Stimulated activated CD8-positive, alpha-beta memory T cell treated with anti-CD3 and anti-CD28 coated beads, Interleukin-7, amount 100 ng/mL, for 4 hours (primary cell): ENCODE measurements at regions not wholly inside any gene's neighbourhood (a gene's known extent, or its start where the extent isn't known, plus 50 kb on each side); places are given as distances from the start of the nearest gene placed in this dataset.
"Not testable (repeated sequence)": the region's sequence is repeated elsewhere in the genome, so short reads cannot be mapped to it uniquely, and the experiment has no call there.

ENCODE experiments used
- DNase-seq, 2 donors: peaks; one replicate each; pipeline ENCODE4 v3.0.0-alpha.2; 2020; ENCODE audit warnings: low read depth in 2 of 2

GRCh38 chr6:8844968-8845367 lies 409.6 kb upstream of the SLC35B3 start:
- no peak for DNase-seq

DNA sequence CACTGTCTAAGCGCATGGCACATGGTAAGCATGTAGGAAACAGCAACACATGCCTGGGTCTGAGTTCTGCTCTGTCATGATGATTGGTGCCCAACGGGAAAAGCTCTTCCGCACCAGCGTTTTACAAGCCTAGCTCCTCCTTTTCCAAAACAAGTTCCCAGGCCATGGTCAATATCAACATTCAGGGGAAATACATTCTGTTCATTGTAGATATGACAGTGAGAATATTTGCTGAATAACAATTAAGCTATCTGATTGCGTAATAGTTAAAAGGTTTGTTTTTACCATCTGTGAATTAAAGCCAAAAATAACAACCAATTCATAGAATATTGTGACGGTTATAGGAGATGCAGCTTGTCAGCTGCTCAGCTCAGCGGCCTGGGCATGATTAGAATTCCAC lies 404.3 kb upstream of the SLC35B3 start:
- no peak for DNase-seq

DNA sequence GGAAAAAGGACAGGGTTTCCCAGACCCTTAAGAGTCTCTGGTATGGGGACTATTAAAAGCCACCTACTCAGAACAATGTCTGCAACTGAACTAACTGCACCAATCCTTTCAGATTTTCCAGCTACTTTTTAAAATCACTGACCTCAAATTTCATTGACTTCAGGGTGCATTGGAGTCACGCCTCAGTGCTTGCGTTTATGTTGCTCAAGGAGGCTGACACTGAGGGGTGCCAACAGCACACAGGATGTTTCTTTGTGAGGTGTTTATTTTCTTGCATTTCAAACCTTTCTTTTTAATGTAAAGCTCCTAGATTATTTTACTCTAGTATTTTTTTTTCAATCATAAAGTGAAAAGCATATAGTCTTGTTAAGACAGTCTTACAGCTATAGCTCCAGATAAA lies 402.0 kb upstream of the SLC35B3 start:
- DNase-seq: no peak

GRCh38 chr6:8832695-8833094 lies 397.4 kb upstream of the SLC35B3 start:
- DNase-seq: not testable (repeated sequence)

DNA sequence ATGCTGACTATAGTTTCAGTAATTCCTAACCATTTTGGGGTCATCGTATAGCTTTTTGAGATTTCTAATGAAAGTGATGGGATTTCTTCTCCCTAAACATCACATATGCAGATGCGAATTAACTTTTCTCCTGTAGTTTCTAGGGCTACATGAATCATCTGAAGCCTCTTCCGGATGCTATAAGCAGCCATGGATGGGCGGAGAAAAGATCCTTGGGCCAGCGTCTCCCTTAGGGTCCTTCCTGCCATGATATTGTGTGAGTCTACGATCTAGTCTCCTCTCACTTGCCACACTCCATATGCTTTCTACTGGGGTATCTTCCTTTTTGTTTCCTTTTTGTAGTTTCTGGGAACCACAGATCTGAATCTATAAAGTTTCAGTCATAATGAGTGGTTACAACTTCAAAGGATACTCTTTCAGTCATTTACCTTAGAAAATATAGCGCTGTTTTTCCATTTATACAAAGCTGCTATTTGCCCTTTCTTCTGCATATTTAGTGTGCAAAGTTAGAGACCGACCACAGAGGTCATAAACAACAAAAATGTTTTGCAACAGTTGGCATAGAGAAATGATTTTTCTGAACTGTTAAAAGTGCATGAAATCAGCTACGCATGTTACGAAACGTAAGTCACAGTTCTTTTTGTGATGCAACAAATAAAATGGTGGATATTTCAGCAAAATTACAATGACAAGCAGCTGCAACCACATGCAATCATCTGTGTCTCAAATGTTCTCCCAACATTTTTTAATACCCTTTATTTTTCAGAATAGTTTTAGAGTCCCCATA lies 396.2 kb upstream of the SLC35B3 start:
- DNase-seq: no peak

GRCh38 chr6:8830794-8831193 lies 395.4 kb upstream of the SLC35B3 start:
- no peak for DNase-seq

DNA sequence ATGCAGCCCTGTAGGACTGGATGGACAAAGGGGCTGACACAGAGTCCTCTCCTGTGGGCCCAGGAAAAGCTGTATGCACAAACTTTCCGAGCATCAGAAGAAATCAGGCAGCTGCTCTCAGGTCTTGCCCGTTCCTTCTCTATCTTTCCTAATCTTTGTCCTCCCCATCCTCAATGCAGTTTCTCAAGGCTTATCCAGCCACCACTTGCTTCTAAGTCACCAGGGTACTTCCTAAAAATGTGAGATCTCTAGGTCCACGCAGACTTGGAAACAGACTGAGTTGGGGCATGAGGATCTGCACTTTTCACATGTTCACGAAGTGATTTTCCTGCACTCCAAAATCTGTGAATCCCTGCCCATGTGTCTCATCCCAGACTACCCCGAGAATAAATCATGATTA lies 394.5 kb upstream of the SLC35B3 start:
- DNase-seq: no peak

DNA sequence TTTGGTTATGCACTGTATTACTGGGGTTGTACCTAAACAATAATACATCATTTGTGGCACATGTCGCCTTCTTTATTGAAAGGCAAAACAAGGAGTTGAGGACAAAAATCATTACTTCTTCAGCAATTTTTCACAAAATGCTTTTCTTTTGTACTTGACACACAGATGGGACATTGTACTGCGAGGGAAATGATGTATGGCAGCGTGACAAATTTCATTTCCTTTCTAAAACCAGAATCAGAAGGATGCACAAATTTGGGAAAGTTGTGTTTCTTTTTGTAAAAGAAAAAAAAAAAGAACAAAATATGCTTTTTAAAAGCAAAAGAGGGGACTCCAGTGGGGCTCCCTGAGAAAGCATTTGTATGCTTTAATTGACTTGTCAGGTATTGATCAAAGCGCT lies 394.0 kb upstream of the SLC35B3 start:
- no peak for DNase-seq

GRCh38 chr6:8828376-8828775 lies 393.0 kb upstream of the SLC35B3 start:
- no peak for DNase-seq

GRCh38 chr6:8825726-8826125 lies 390.4 kb upstream of the SLC35B3 start:
- DNase-seq: no peak

DNA sequence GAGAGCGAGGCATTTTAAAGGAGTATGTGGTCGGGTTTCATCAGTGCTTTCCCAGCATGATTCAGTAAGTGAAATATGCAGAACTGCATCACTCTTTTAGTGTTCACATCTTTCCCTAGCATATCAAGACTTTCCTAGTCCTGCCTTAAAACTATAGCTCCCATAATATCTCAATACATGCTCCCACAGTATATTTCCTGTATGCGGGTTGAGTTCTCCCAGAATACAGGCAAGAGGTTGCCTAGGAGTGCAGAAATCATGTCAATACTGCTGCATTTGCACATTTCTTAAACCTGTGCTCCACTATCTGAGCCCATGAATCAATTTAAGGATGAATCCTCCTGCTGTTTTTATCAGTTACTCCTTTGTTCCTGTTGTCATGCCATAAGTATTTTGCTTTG lies 386.6 kb upstream of the SLC35B3 start:
- DNase-seq: no peak

- no peak for DNase-seq
These were observed 385.0 kb upstream of the SLC35B3 start for GRCh38 chr6:8820313-8820712.

- DNase-seq: no peak
These were observed 384.1 kb upstream of the SLC35B3 start for GRCh38 chr6:8819446-8819845.

DNA sequence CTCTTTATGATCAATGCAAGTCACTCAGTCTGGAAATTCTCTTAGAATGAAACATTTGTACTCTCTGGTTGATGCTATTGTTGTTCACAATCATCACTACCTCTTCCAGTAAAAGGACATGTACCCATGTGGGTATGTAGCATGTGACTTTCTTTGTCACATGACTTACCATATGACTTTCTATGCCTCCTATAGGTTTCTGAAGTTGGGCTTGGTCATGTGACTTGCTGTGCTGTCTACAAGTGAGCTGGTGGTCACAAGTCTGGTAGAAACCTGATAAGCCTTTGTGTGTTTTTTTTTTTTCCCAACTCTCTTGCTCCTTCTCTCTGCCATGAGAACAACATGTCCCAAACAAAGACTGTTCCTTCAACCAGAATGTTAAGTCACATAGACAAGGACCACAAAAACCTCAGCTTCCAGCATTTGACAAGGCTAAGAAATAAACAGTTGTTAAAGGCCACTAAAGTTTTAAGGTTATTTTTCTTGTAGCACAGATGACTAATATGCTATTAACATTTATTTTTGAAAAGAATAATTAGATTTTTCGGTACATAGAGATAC lies 379.2 kb upstream of the SLC35B3 start:
- no peak for DNase-seq

- no peak for DNase-seq
These were observed 375.0 kb upstream of the SLC35B3 start for GRCh38 chr6:8810325-8810724.

GRCh38 chr6:8809662-8810061 lies 374.3 kb upstream of the SLC35B3 start:
- DNase-seq: no peak

- DNase-seq: no peak
These were observed 367.9 kb upstream of the SLC35B3 start for GRCh38 chr6:8803181-8803760.

DNA sequence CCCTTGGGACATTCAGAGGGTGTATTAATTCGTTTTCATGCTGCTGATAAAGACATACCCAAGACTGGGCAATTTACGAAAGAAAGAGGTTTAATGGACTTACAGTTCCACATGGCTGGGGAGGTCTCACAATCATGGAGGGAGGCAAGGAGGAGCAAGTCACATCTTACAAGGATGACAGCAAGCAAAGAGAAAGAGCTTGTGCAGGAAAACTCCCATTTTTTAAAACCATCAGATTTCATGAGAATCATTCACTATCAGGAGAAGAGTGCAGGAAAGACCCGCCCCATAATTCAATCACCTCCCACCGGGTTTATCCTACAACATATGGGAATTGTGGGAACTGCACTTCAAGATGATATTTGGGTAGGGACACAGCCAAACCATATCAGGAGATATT lies 367.1 kb upstream of the SLC35B3 start:
- DNase-seq: not testable (repeated sequence)

- DNase-seq: no peak
These were observed 359.1 kb upstream of the SLC35B3 start for GRCh38 chr6:8794420-8794819.

DNA sequence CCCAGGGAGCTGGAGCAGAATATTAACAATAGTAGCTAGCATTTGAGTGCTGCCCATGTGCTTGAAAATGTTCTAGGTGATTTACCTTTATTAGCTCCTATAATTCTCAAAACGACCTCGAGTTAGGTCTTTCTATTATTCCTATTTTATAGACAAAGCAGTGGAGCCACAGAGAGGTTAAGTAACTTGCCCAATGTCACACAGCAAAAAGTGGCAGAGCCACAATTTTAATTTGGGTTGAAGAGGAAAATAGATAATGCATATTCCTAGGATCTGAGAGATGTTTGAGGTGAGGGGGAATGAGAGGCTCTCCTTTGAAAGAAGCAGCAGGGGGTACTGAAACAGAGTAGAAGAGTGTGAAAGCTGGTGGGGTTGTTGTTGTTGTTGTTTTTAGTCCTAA lies 354.5 kb upstream of the SLC35B3 start:
- DNase-seq: no peak

DNA sequence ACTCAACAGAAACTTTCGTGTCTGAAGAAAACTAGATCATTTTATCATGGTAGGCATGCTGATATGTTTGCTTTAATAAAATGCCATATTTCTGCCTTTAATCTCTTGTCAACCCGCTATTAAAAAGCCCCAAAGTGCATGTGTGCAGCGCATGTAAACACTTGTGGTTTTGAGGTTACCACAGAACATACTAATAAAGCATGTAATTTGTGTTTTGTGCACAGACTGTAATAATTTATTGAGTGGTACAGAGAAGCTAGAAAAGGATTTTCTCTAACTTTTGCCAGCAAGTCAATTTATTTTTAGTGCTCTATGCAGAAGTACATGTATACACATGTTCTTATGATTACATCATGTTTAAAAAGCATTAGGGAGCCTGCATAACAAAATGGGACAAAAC lies 349.9 kb upstream of the SLC35B3 start:
- DNase-seq: no peak

GRCh38 chr6:8783191-8783590 lies 347.8 kb upstream of the SLC35B3 start:
- DNase-seq: no peak

- no peak for DNase-seq
These were observed 345.3 kb upstream of the SLC35B3 start for GRCh38 chr6:8780653-8781052.
